ENCODE measurements at regions not wholly inside any gene's neighbourhood (a gene's known extent, or its start where the extent isn't known, plus 50 kb on each side); places are given as distances from the start of the nearest gene placed in this dataset.

- peak; percentile 11 for DNase-seq
Observed at GRCh38 chr7:28296571-28297483, 115.5 kb upstream of the CREB5 start.

- no peak for DNase-seq
Observed at GRCh38 chr7:28297801-28298459, 114.4 kb upstream of the CREB5 start.

GRCh38 chr7:28298870-28299518 lies 113.3 kb upstream of the CREB5 start:
- peak; percentile 22 for DNase-seq

- DNase-seq = no peak
Observed at GRCh38 chr7:28299556-28299955, 112.8 kb upstream of the CREB5 start.

GRCh38 chr7:28300488-28300887 lies 111.8 kb upstream of the CREB5 start:
- no peak for DNase-seq

GRCh38 chr7:28301148-28301641 lies 111.1 kb upstream of the CREB5 start:
- DNase-seq = no peak

GRCh38 chr7:28304290-28304689 lies 108.0 kb upstream of the CREB5 start:
- DNase-seq = no peak

- no peak for DNase-seq
Observed at GRCh38 chr7:28309704-28310459, 102.4 kb upstream of the CREB5 start.

- no peak for DNase-seq
Observed at GRCh38 chr7:28310460-28310848, 101.9 kb upstream of the CREB5 start.

- DNase-seq = no peak
Observed at GRCh38 chr7:28311670-28312069, 100.6 kb upstream of the CREB5 start.

- DNase-seq = no peak
Observed at GRCh38 chr7:28312948-28313347, 99.4 kb upstream of the CREB5 start.

- DNase-seq = no peak
Observed at GRCh38 chr7:28314841-28315240, 97.5 kb upstream of the CREB5 start.

GRCh38 chr7:28315565-28316410 lies 96.5 kb upstream of the CREB5 start:
- DNase-seq = no peak

- DNase-seq = no peak
Observed at GRCh38 chr7:28316489-28316888, 95.8 kb upstream of the CREB5 start.

- DNase-seq = no peak
Observed at GRCh38 chr7:28318101-28318762, 94.1 kb upstream of the CREB5 start.

GRCh38 chr7:28323833-28324232 lies 88.5 kb upstream of the CREB5 start:
- no peak for DNase-seq

GRCh38 chr7:28328146-28328545 lies 84.2 kb upstream of the CREB5 start:
- peak; percentile 20 for DNase-seq

- DNase-seq = no peak
Observed at GRCh38 chr7:28328822-28329660, 83.3 kb upstream of the CREB5 start.

GRCh38 chr7:28329661-28330363 lies 82.5 kb upstream of the CREB5 start:
- no peak for DNase-seq
